ENCODE measurements at regions not wholly inside any gene's neighbourhood (a gene's known extent, or its start where the extent isn't known, plus 50 kb on each side); places are given as distances from the start of the nearest gene placed in this dataset.

DNA sequence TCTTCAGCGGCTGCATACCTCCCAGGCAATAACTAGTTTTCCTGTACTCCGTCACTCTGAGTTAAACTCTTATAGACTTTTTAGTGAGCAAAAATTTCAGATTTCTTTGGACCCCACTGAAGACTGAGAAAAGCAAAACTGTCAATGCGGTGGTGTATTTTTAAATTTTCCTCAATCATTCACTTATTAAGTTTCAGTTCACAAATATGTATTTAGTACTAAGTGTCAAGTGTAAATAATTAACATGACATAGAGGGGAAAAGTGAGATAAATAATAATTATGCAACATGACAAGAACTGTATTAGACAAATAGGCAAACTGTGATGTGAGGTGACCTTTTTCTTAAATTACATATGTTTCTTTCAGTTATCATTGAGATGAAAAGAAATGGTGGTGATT lies 124.4 kb downstream of the NAF1 start:
- no peak for DNase-seq (ENCODE audit: low read depth, low spot score)
- no peaks in the 10 kb centered on the region for H3K4me1 Mint-ChIP-seq
- no peak overlapping the region for H3K27ac Mint-ChIP-seq (ENCODE audit: unreplicated experiment)
- no peaks in the 10 kb centered on the region for H3K9me3 Mint-ChIP-seq
- H3K27me3 Mint-ChIP-seq (ENCODE audit: low read depth) = peaks cover 3% of the 10 kb centered on the region
- no peak overlapping the region for H3K4me3 Mint-ChIP-seq
- TF ChIP-seq, protein P1, sequence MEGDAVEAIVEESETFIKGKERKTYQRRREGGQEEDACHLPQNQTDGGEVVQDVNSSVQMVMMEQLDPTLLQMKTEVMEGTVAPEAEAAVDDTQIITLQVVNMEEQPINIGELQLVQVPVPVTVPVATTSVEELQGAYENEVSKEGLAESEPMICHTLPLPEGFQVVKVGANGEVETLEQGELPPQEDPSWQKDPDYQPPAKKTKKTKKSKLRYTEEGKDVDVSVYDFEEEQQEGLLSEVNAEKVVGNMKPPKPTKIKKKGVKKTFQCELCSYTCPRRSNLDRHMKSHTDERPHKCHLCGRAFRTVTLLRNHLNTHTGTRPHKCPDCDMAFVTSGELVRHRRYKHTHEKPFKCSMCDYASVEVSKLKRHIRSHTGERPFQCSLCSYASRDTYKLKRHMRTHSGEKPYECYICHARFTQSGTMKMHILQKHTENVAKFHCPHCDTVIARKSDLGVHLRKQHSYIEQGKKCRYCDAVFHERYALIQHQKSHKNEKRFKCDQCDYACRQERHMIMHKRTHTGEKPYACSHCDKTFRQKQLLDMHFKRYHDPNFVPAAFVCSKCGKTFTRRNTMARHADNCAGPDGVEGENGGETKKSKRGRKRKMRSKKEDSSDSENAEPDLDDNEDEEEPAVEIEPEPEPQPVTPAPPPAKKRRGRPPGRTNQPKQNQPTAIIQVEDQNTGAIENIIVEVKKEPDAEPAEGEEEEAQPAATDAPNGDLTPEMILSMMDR (conservative IDR thresholded peaks at IDR 0.05) = no peak
- no peaks in the 10 kb centered on the region for H3K36me3 Mint-ChIP-seq (ENCODE audit: low read depth)

DNA sequence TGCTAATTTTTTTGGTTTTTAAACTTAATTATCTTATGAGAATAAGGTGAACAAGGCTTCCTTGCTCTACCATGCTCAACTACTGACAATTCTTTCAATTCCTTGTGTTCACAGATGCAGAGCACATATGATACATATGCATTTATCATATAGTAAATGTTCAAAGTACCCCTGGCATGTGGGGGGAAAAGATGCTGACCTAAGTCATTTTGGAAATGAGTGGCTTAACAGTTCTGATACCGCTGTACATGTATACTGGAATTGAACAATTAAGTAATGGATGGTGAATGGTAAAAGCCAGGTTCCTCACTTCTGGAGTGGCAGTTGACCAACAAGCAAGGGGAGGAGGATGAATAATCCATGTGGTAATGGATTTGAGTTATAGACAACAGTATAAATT lies 149.6 kb downstream of the NAF1 start:
- DNase-seq (ENCODE audit: low read depth, low spot score) = no peak
- Mint-ChIP-seq H3K9me3 (no peaks in the 10 kb centered on the region), H3K27ac (ENCODE audit: unreplicated experiment) (no peak overlapping the region), H3K4me1 (no peaks in the 10 kb centered on the region), H3K36me3 (ENCODE audit: low read depth) (no peaks in the 10 kb centered on the region), H3K4me3 (no peak overlapping the region), H3K27me3 (ENCODE audit: low read depth) (no peaks in the 10 kb centered on the region)
- TF ChIP-seq, protein P1 (conservative IDR thresholded peaks at IDR 0.05) = no peak

DNA sequence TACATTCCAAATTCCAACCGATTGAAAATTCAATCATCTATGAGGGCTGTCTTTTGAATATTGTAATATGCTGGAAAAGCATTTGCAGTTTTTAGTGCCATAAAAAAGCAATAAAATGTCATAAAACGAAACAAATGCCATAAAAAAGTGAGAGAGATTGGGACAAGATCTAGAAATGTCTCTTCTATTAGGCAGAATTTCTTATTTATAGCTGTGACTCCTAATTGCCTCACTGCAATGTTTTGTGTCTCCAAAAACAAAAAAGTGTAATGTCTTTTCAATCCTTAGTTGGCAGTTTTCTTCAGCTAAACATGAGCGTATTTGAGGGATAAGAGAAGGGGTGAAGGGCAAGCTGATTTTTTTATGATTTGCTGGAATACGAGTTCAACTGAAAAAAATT lies 153.9 kb downstream of the NAF1 start:
- H3K36me3 Mint-ChIP-seq (ENCODE audit: low read depth) = no peaks in the 10 kb centered on the region
- H3K9me3 Mint-ChIP-seq = peaks cover 7% of the 10 kb centered on the region
- TF ChIP-seq, protein P1 (conservative IDR thresholded peaks at IDR 0.05) = no peak
- no peak overlapping the region for H3K27ac Mint-ChIP-seq (ENCODE audit: unreplicated experiment)
- H3K27me3 Mint-ChIP-seq (ENCODE audit: low read depth) = no peaks in the 10 kb centered on the region
- no peak overlapping the region for H3K4me3 Mint-ChIP-seq
- no peaks in the 10 kb centered on the region for H3K4me1 Mint-ChIP-seq
- DNase-seq (ENCODE audit: low read depth, low spot score) = no peak

- no peak overlapping the region for H3K4me3 Mint-ChIP-seq
- H3K27me3 Mint-ChIP-seq (ENCODE audit: low read depth) = no peaks in the 10 kb centered on the region
- H3K9me3 Mint-ChIP-seq = peaks cover 7% of the 10 kb centered on the region
- no peak for DNase-seq (ENCODE audit: low read depth, low spot score)
- H3K4me1 Mint-ChIP-seq = peaks cover 5% of the 10 kb centered on the region
- no peaks in the 10 kb centered on the region for H3K36me3 Mint-ChIP-seq (ENCODE audit: low read depth)
- TF ChIP-seq, protein P1 (conservative IDR thresholded peaks at IDR 0.05) = no peak
- H3K27ac Mint-ChIP-seq (ENCODE audit: unreplicated experiment) = no peak overlapping the region
These were observed 162.7 kb downstream of the NAF1 start for GRCh38 chr4:163003979-163004378.

- peaks cover 2% of the 10 kb centered on the region for H3K9me3 Mint-ChIP-seq
- no peak for DNase-seq (ENCODE audit: low read depth, low spot score)
- H3K4me3 Mint-ChIP-seq = no peak overlapping the region
- H3K27ac Mint-ChIP-seq (ENCODE audit: unreplicated experiment) = no peak overlapping the region
- peaks cover 18% of the 10 kb centered on the region for H3K4me1 Mint-ChIP-seq
- H3K36me3 Mint-ChIP-seq (ENCODE audit: low read depth) = no peaks in the 10 kb centered on the region
- H3K27me3 Mint-ChIP-seq (ENCODE audit: low read depth) = no peaks in the 10 kb centered on the region
- TF ChIP-seq, protein P1 (conservative IDR thresholded peaks at IDR 0.05) = no peak
These were observed 178.2 kb downstream of the NAF1 start for GRCh38 chr4:162988530-162988929.

- Mint-ChIP-seq H3K4me1 (peaks cover 18% of the 10 kb centered on the region), H3K27ac (ENCODE audit: unreplicated experiment) (no peak overlapping the region), H3K36me3 (ENCODE audit: low read depth) (no peaks in the 10 kb centered on the region), H3K27me3 (ENCODE audit: low read depth) (no peaks in the 10 kb centered on the region), H3K4me3 (no peak overlapping the region), H3K9me3 (peaks cover 6% of the 10 kb centered on the region)
- TF ChIP-seq, protein P1 (conservative IDR thresholded peaks at IDR 0.05) = no peak
- DNase-seq (ENCODE audit: low read depth, low spot score) = no peak
These were observed 181.6 kb downstream of the NAF1 start for GRCh38 chr4:162985131-162985530.
